Mammary epithelial cell (primary cell): ENCODE measurements at regions not wholly inside any gene's neighbourhood (a gene's known extent, or its start where the extent isn't known, plus 50 kb on each side); places are given as distances from the start of the nearest gene placed in this dataset.

ENCODE experiments used
- EZH2 ChIP-seq: IDR thresholded peaks from 2 replicates; pipeline ENCODE4 v1.6.1; 2012; ENCODE audit warnings: low read length, inconsistent platforms, borderline replicate concordance
- TF ChIP-seq, protein P1 (sequence below), 2 donors: IDR thresholded peaks in 1 of 2; conservative IDR thresholded peaks in 1 of 2; 2 replicates each; pipeline ENCODE4 v1.5.1; 2011 to 2012; ENCODE audit warnings: inconsistent platforms in 2 of 2, low read length in 2 of 2, mild to moderate bottlenecking in 2 of 2, control low read depth in 1 of 2, low read depth in 1 of 2; ENCODE audit not compliant: insufficient read depth in 1 of 2; ENCODE audit errors: extremely low read depth in 1 of 2

DNA sequence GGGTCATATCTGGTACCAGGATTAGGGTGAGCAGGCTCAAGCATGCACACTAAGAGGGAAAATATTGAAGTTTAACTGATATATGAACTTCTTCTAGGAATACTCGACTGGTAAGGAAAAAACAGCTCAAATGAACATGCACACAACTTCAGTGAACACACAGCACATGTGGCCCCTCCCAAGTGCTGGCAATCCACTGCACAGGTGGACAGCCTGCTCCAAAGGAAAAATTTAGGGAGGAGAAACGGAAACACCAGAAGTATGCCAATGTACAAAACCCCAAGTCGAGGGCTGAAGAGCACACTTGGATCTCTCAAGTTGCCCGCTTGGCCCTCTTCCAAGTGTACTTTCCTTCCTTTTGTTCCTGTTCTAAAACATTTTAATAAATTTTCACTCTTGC, 205.0 kb upstream of the FAM47C start:
- TF ChIP-seq, protein P1, sequence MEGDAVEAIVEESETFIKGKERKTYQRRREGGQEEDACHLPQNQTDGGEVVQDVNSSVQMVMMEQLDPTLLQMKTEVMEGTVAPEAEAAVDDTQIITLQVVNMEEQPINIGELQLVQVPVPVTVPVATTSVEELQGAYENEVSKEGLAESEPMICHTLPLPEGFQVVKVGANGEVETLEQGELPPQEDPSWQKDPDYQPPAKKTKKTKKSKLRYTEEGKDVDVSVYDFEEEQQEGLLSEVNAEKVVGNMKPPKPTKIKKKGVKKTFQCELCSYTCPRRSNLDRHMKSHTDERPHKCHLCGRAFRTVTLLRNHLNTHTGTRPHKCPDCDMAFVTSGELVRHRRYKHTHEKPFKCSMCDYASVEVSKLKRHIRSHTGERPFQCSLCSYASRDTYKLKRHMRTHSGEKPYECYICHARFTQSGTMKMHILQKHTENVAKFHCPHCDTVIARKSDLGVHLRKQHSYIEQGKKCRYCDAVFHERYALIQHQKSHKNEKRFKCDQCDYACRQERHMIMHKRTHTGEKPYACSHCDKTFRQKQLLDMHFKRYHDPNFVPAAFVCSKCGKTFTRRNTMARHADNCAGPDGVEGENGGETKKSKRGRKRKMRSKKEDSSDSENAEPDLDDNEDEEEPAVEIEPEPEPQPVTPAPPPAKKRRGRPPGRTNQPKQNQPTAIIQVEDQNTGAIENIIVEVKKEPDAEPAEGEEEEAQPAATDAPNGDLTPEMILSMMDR (conservative IDR thresholded peaks at IDR 0.05 in 1 of 2, IDR thresholded peaks at IDR 0.05 in 1 of 2; ENCODE audit: extremely low read depth in 1 of 2, insufficient read depth in 1 of 2, low read depth in 1 of 2, low read length in 2 of 2), result no peak
- TF ChIP-seq EZH2, result no peak
